ENCODE measurements at regions not wholly inside any gene's neighbourhood (a gene's known extent, or its start where the extent isn't known, plus 50 kb on each side); places are given as distances from the start of the nearest gene placed in this dataset.

DNA sequence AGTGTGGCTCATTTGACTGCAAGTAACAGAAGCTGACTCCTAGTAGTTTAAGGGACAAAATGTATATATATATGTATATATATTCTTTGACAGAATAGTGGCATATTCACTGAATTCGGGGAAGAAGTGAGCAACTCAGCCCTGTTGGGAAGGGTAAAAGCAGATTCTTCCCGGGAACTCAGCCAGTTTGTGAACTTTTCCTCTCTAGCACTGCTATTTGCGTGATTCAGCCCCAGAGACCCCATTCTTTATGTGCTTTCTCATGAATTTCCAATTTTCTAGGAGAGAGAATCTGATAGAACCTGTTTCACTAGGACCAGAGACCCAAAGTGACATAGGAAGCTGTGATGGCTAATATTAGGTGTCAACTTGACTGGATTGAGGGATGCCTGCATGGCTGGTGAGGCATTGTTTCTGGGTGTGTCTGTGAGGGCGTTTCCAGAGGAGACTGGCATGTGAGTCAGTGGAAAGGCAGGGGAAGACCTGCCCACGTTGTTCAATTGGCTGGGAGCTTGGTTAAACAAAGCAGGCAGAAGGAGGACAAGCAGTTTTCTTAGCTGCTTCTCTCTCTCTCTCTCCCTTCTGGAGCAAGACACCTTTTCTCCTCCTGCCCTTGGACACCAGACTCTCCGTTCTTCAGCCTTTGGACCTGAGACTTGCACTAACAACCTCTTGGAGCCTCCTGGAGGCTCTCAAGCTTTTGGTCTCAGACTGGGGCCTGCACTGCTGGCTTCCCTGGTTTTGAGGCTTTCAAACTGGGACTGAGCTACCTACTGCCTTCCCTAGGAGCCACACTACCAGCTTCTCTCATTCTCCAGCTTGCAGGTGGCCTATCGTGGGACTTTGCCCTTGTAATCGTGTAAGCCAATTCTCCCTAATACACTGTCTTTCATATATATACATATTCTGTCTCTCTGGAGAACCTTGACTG lies 93.4 kb upstream of the KCNK1 start:
- DNase-seq: no peak

DNA sequence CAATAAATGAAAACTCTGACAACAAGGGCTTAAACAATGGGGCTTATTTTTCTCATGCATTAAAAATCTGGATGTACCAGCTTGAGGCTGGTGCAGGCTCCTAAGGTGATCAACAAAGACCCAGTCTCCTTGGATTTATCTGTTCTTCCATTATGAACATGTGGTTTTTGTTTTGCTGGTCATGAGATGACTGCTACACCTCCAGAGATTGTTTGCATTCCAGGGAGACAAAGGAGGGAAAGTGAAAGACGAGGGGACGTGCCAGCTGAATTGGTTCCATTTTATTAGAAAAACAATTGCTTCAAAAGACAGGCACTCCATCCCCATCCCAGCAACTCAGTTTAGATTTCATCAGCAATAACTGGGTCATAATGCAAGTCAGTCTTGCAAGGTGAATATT lies 90.9 kb upstream of the KCNK1 start:
- DNase-seq: no peak

DNA sequence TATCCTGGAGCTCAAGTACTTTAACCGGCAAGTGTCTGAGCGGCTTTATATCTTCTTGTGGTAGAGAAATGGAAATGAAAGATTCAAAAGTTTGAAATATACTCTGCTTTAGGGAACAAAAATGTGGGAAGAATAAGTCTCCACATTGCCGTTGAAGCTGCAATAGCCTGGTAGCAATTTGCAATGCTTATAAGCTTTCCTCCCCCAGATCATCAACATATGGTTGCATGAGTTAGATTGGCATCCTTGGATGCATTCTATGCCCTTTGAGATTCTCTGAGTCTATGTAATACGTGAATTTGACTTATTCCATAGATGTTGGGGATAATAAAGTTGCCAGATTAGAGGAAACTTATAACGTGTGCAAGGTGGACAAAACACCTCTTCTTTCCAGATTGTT lies 86.1 kb upstream of the KCNK1 start:
- no peak for DNase-seq

DNA sequence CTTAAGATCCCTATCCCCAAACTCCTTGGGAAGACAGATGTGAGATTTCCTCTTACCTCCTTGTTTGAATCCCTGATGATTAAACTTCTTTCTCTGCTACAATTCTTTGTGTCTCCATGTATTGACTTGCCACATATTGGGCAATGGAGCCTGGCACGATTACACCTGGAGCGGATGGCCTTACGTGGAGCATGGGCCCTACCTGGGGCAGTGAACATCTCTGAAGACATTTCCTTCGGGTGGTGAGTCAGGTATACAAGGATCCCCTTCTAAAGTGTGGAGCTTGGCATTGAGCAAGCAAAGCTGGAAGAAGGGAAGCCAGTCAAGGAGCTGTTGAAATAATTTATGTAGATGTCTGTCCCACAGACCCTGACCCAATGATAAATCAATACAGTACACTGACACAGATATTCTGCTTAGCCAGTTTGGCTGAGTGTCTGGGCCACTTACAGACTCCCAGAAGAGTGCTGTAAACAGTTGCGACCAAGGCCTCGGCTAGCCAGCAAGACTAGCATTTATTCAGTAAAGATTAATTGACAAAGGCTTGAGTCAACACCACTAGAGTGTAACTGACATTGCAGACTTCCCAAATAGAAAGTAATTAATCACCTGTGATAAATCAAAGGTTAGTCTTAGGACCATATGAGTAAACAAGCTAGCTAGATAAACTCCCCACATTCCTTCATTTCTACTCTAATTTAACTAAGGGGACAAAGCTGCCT lies 83.1 kb upstream of the KCNK1 start:
- DNase-seq: no peak

DNA sequence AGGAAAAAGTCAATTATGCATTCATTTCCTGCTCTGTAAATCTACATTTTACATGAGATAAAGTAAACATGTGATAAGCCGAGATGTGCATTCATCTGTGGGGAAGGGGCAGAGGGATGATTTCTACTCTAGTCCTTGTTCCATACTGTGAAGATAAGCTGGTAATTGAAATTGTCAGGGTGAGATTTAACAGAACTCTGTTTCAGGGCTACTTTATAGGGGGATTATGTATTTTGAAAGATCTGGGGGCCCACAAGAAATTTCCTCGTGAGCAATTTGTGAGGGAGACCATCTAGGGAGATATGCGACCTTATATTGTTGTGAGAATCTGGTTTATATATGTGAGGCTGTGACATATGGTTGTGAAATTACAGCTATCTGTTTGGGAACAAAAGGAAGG lies 73.1 kb upstream of the KCNK1 start:
- no peak for DNase-seq

DNA sequence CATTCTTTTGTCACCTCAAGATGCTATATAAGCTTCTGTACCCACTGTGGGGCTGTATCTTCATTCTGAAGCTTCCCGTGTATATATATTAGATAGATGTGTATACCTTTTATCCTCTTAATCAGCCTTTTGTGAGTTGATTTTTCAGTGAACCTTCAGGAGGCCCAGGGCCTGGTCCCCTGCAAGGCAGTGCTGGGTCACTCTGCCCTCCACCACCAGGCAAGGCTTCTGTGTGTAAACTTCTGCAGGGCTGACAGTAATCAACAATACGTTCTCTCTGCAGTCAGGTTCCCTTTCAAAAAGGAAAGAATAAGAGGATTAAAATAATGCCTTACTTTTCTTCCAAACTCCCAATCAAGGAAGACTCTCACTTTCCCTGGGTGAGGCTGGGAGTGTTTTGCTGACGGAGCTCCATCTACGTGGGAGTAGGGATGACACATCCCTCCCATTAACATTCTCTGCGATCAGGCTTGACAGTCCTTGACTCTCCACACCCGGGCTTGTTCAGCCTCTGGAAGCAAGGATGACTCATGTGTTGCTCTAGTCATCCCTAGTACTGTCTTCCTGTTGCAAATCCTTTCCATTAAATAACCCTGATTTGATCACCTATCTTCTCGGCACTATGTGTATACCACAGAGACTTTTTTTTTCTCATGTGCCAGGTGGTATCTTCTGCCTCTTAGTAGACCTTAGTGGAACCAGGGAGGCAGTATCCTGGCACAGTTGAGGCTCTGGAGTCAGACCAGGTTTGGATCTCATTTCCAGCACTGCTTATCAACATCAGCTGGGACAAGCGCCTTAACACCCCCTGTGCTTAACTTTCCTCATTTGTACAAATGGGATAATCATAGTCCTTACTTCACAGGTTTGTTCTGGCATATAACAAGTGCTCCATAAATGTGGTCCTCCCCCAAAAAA lies 70.3 kb upstream of the KCNK1 start:
- DNase-seq: no peak

DNA sequence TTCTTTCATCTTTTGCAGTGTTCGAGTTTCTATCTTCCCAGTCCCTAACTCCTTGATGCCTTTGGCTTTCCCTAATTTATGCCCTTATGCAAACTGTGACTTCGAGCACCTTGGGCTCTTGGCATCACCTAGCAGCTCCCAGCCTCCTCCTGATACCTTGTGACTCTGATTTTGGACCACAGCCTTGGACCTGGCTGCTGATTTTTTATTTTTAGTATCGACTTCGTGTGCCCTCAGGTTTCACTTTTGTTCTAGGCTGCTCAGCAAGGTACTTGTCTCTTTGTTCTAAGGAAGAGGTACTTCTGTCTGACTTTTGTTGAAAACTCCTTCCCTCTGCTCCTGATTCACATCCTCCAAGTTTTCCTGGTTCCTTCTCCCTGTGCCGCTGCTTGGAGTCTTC lies 69.6 kb upstream of the KCNK1 start:
- DNase-seq: no peak

DNA sequence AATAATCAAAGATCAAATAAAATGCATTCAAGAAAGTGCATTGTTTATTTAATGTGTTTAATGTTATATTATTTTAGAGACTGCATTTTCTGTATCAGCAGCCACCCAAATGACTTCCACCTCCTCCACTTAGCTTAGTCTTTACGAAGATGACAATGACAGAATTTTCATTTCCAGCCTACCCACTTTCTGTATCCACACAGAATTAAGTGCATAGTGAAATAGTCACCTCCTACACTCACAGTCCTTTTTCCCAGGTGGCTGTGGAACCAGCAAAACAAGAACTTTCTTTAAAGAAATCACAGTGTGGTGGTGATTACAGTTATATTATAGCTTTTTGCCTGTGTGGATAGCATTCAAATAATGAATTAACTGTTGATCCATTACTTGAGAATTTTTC lies 66.2 kb upstream of the KCNK1 start:
- DNase-seq: no peak

DNA sequence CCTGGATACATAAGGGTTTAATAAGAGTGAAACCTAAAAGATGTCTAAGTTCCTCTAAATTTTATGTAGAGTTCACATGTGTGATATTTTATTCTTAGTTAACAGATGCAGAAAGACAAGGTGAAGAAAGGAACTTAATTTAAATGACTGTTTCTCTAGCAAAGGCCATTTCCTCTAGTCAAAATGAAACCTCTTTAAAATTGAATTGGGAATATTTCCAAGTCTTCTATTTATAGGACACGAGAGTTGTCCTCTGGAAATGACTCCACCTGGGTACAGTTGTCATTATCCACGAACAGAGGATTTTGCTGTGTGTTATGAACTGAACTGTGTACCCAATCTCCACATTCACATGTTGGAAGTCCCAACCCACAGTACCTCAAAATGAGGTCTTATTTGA lies 64.5 kb upstream of the KCNK1 start:
- DNase-seq: no peak

DNA sequence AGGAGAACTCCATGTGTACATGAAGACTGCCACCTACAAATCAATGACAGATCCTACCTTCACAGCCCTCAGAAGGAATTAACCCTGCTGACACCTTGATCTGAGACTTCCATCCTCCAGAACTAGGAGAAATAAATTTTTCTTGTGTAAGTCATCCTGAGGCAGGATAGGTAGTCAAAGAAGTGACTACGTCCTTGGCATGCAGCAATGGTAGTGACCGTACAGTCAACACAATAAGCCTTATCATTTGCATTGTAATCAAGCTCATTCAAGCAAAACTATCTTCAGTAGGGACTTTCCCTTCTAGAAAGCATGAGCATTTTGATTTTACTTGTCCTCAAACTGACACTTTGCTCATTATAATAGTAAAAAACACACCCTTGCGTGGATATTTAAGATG lies 64.0 kb upstream of the KCNK1 start:
- no peak for DNase-seq

DNA sequence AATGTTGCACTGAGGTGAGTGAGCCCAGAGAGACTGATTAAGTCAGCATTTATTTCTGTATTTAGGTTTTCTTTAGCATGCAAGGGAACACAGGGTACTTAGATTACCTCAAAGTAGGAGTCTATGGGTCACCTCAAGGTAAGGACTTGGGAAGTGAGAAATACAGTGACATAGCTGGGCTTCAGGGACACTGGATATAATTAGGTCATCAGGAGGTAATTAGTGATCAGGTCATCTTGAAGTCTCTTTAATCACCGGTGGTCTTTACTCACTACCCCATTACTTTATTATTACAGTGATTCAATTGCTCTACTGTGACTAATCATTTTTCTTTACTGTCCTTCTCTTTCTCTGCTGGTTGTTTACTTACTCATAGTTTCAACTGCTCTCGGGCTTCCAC lies 59.9 kb upstream of the KCNK1 start:
- no peak for DNase-seq

DNA sequence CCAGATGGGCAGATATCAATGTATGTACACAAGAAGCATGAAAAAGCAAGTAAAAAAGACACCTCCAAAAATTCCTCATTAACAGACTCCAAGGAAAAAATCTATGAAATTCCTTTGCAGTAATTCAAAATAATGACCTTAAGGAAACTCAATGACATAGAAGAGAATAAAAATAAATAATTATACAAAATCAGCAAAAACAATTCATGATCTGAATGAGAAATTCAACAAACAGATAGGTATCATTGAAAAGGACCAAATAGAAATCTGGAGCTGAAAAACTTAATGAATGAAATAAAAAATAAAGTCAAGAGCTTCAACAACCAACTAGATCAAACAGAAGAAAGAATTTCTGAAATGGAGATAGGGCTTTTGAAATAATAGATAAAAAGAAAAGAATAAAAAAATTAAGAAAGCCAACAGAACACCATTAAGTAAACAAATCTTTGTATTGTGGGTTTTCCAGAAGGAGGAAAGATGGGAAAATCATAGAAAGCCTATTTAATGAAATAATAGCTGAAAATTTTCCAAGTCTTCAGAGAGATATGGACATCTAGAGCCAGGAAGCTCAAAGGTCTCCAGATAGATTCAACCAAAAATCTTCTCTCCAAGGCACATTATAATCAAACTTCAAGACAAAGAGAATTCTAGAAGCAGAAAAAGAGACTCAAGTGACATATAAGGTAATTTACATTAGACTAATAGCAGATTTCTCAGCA lies 52.0 kb upstream of the KCNK1 start:
- DNase-seq: no peak

Data from DMS 273 treated with DMSO at 0.1 percent for 48 hours (cell line).